GM23338 (cell line): ENCODE measurements at regions not wholly inside any gene's neighbourhood (a gene's known extent, or its start where the extent isn't known, plus 50 kb on each side); places are given as distances from the start of the nearest gene placed in this dataset.

Experiments
- ATAC-seq: fragments of 200-7000 bp; cut with Tn5 transposase; 3 replicates; pipeline ENCODE4 v1.9.1; 2020
- DNase-seq: peaks from one replicate; pipeline ENCODE4 v3.0.0-alpha.2; 2015; ENCODE audit warnings: low spot score
- H2AFZ ChIP-seq: fragments of 200-600 bp; sonication (generic); 2 replicates; pipeline ENCODE4 v1.8.0; 2016; ENCODE audit warnings: antibody characterized with exemption, mild to moderate bottlenecking, moderate library complexity
- H3F3A ChIP-seq: fragments of 200-600 bp; sonication (generic); replicated peaks from 2 replicates; pipeline ENCODE4 v1.8.0; 2017; ENCODE audit warnings: antibody characterized with exemption, mixed run types, low read depth
- H3K27ac ChIP-seq: fragments of 200-600 bp; sonication (generic); 2 replicates; pipeline ENCODE4 v1.6.1; 2016; ENCODE audit warnings: low read depth
- H3K27me3 ChIP-seq: fragments of 200-600 bp; sonication (generic); 2 replicates; pipeline ENCODE4 v1.8.0; 2016; ENCODE audit warnings: mild to moderate bottlenecking, mixed run types, moderate library complexity; ENCODE audit not compliant: insufficient read depth
- H3K36me3 ChIP-seq: fragments of 200-600 bp; sonication (generic); 2 replicates; pipeline ENCODE4 v1.8.0; 2016; ENCODE audit warnings: mild to moderate bottlenecking; ENCODE audit not compliant: insufficient read depth
- H3K4me1 ChIP-seq: fragments of 200-600 bp; sonication (generic); 2 replicates; pipeline ENCODE4 v1.8.0; 2016; ENCODE audit warnings: mild to moderate bottlenecking, moderate library complexity; ENCODE audit not compliant: insufficient read depth
- H3K4me2 ChIP-seq: fragments of 200-600 bp; sonication (generic); 2 replicates; pipeline ENCODE4 v1.7.1; 2017; ENCODE audit warnings: mixed run types
- H3K4me3 ChIP-seq: fragments of 200-600 bp; sonication (generic); 2 replicates; pipeline ENCODE4 v1.6.1; 2016; ENCODE audit warnings: mixed run types
- H3K79me2 ChIP-seq: fragments of 200-600 bp; sonication (generic); replicated peaks from 2 replicates; pipeline ENCODE4 v1.8.0; 2017; ENCODE audit warnings: mild to moderate bottlenecking; ENCODE audit not compliant: insufficient read depth
- H3K9me2 ChIP-seq: fragments of 200-600 bp; sonication (generic); 2 replicates; pipeline ENCODE4 v1.8.0; 2017; ENCODE audit not compliant: insufficient read depth
- H4K20me1 ChIP-seq: fragments of 200-600 bp; sonication (generic); replicated peaks from 2 replicates; pipeline ENCODE4 v1.8.0; 2017; ENCODE audit warnings: mild to moderate bottlenecking; ENCODE audit not compliant: insufficient read depth
- H3K27ac Mint-ChIP-seq: 2 replicates; pipeline ENCODE4 v1.8.0; 2020; ENCODE audit warnings: inconsistent platforms, mild to moderate bottlenecking, moderate library complexity, mixed read lengths
- H3K27me3 Mint-ChIP-seq: 3 replicates; pipeline ENCODE4 v1.8.0; 2022; ENCODE audit warnings: low read depth, mild to moderate bottlenecking, moderate library complexity, mixed read lengths, inconsistent platforms; ENCODE audit not compliant: insufficient read depth, poor library complexity
- H3K36me3 Mint-ChIP-seq: 3 replicates; pipeline ENCODE4 v1.8.0; 2021; ENCODE audit warnings: low read depth, mild to moderate bottlenecking, inconsistent platforms, moderate library complexity, mixed read lengths
- H3K4me1 Mint-ChIP-seq: 3 replicates; pipeline ENCODE4 v1.8.0; 2020; ENCODE audit warnings: mild to moderate bottlenecking, inconsistent platforms, mixed read lengths
- H3K4me3 Mint-ChIP-seq: 3 replicates; pipeline ENCODE4 v1.8.0; 2021; ENCODE audit warnings: moderate library complexity, mild to moderate bottlenecking, inconsistent platforms, mixed read lengths
- H3K9me3 Mint-ChIP-seq: 3 replicates; pipeline ENCODE4 v1.8.0; 2020; ENCODE audit warnings: moderate library complexity, mild to moderate bottlenecking, inconsistent platforms, mixed read lengths
- CREB1 ChIP-seq: fragments of 250-450 bp; sonication (Bioruptor Pico); IDR thresholded peaks from 2 replicates; pipeline ENCODE4 v1.5.0; 2020; ENCODE audit warnings: low read depth, mild to moderate bottlenecking, moderate library complexity
- EZH2phosphoT487 ChIP-seq: fragments of 200-600 bp; sonication (generic); IDR thresholded peaks from one replicate; pipeline ENCODE4 v1.8.1; 2018; ENCODE audit warnings: antibody characterized with exemption; ENCODE audit not compliant: unreplicated experiment
- JUNB ChIP-seq: IDR thresholded peaks from one replicate; pipeline ENCODE4 v1.6.1; 2016; ENCODE audit warnings: antibody characterized with exemption; ENCODE audit not compliant: unreplicated experiment
- NANOG ChIP-seq: IDR thresholded peaks from 2 replicates; pipeline ENCODE4 v1.6.1; 2016; ENCODE audit warnings: antibody characterized with exemption, borderline replicate concordance
- POLR2AphosphoS5 ChIP-seq: IDR thresholded peaks from 2 replicates; pipeline ENCODE4 v1.6.1; 2016; ENCODE audit warnings: antibody characterized with exemption, low read depth
- REST ChIP-seq: IDR thresholded peaks from one replicate; pipeline ENCODE4 v1.6.1; 2018; ENCODE audit warnings: antibody characterized with exemption; ENCODE audit not compliant: unreplicated experiment
- STAT1 ChIP-seq: IDR thresholded peaks from one replicate; pipeline ENCODE4 v1.6.1; 2016; ENCODE audit warnings: antibody characterized with exemption; ENCODE audit not compliant: unreplicated experiment
- ZNF114 ChIP-seq: fragments of 250-450 bp; sonication (Bioruptor Pico); IDR thresholded peaks from 2 replicates; pipeline ENCODE4 v1.5.0; 2020; ENCODE audit warnings: mild to moderate bottlenecking, moderate library complexity
- ZNF331 ChIP-seq: fragments of 250-450 bp; sonication (Bioruptor Pico); IDR thresholded peaks from 2 replicates; pipeline ENCODE4 v1.5.0; 2020; ENCODE audit warnings: low read depth, mild to moderate bottlenecking, moderate library complexity
- TF ChIP-seq, protein P1 (sequence below): fragments of 250-450 bp; sonication (Bioruptor Pico); IDR thresholded peaks from 2 replicates; pipeline ENCODE4 v1.5.0; 2020; ENCODE audit warnings: mild to moderate bottlenecking, moderate library complexity

- Histone ChIP-seq H3K27ac (no peak overlapping the region), H3K79me2 (no peaks in the 10 kb centered on the region), H3K4me1 (no peaks in the 10 kb centered on the region), H4K20me1 (no peaks in the 10 kb centered on the region), H3K36me3 (no peaks in the 10 kb centered on the region), H3K4me2 (no peak overlapping the region), H3F3A (no peaks in the 10 kb centered on the region), H2AFZ (no peak overlapping the region), H3K4me3 (no peak overlapping the region), H3K9me2 (no peaks in the 10 kb centered on the region), H3K27me3 (no peaks in the 10 kb centered on the region)
- H3K36me3 Mint-ChIP-seq, result peaks cover 3% of the 10 kb centered on the region; the same call in 2 of the 3 replicates
- TF ChIP-seq CREB1 (CRISPR knock-in tag) (no peak), NANOG (no peak), STAT1 (no peak), ZNF114 (CRISPR knock-in tag) (no peak), EZH2phosphoT487 (no peak)
- DNase-seq (no peak), ATAC-seq (no peak)
- H3K4me1 Mint-ChIP-seq, result no peaks in the 10 kb centered on the region; the same call in 2 of the 3 replicates
- H3K27me3 Mint-ChIP-seq, result peaks cover 17% of the 10 kb centered on the region
- H3K27ac Mint-ChIP-seq, result no peak overlapping the region
- H3K4me3 Mint-ChIP-seq, result no peak overlapping the region
- peaks cover 17% of the 10 kb centered on the region for H3K9me3 Mint-ChIP-seq
Measured at GRCh38 chr22:44571566-44572413, 73.8 kb upstream of the RTL6 start.

DNA sequence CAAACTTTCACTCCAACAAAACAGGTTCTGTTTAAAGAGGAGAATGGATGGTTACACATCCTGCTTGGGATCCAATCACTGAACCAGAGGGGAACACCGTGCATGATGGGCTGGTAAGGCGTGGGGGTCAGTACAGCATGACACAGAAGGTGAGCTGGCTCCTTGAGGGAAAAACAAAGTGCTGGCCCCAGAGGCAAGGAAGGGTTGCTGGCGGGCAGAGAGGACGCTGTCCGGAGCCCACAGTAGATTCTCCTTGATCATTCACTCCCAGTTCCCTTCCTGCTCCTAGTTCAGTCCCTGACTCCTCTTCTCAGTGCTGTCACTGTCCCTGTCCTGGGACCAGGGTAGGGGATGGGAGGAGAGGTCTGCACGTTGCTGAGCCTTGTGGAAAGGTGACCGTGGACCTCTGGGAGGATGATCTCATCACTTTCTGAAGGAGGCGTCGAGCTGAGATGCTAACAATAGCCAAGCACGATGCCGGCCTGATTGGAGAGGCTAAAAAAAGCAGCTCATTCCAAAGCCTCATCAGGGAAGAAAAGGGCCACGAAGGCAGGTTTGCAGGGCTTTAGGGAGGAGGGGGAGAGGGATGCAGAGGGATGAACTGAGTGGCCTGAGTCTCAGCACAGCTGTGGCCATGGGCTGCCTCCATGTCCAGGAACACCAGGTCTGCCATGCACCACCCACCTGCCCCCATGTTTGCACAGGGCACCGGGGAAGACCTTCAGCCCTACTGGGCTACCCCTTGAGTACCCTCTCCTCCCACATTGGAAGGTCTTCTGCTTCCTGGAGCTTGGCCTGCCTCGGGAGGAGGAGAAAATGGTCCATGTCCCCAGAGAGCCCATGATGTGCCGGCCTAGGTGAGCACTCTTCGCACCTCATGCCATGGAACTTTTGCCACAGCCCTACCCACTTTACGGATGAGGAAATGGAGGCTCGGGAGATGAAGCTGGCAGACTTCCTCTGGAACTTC is 72.7 kb upstream of the RTL6 start:
- no peak for DNase-seq
- Histone ChIP-seq H3K9me2 (no peaks in the 10 kb centered on the region), H3K27ac (no peak overlapping the region), H3F3A (no peaks in the 10 kb centered on the region), H3K4me2 (no peak overlapping the region), H3K4me1 (no peaks in the 10 kb centered on the region), H3K36me3 (no peaks in the 10 kb centered on the region), H3K4me3 (no peak overlapping the region), H2AFZ (no peak overlapping the region), H3K79me2 (no peaks in the 10 kb centered on the region), H3K27me3 (no peaks in the 10 kb centered on the region), H4K20me1 (no peaks in the 10 kb centered on the region)
- Mint-ChIP-seq H3K36me3 (peaks cover 3% of the 10 kb centered on the region; the same call in 2 of the 3 replicates), H3K27ac (no peak overlapping the region), H3K4me3 (no peak overlapping the region), H3K27me3 (peaks cover 10% of the 10 kb centered on the region), H3K9me3 (peaks cover 17% of the 10 kb centered on the region), H3K4me1 (no peaks in the 10 kb centered on the region; the same call in 2 of the 3 replicates)
- no peak for ATAC-seq
- TF ChIP-seq, protein P1, sequence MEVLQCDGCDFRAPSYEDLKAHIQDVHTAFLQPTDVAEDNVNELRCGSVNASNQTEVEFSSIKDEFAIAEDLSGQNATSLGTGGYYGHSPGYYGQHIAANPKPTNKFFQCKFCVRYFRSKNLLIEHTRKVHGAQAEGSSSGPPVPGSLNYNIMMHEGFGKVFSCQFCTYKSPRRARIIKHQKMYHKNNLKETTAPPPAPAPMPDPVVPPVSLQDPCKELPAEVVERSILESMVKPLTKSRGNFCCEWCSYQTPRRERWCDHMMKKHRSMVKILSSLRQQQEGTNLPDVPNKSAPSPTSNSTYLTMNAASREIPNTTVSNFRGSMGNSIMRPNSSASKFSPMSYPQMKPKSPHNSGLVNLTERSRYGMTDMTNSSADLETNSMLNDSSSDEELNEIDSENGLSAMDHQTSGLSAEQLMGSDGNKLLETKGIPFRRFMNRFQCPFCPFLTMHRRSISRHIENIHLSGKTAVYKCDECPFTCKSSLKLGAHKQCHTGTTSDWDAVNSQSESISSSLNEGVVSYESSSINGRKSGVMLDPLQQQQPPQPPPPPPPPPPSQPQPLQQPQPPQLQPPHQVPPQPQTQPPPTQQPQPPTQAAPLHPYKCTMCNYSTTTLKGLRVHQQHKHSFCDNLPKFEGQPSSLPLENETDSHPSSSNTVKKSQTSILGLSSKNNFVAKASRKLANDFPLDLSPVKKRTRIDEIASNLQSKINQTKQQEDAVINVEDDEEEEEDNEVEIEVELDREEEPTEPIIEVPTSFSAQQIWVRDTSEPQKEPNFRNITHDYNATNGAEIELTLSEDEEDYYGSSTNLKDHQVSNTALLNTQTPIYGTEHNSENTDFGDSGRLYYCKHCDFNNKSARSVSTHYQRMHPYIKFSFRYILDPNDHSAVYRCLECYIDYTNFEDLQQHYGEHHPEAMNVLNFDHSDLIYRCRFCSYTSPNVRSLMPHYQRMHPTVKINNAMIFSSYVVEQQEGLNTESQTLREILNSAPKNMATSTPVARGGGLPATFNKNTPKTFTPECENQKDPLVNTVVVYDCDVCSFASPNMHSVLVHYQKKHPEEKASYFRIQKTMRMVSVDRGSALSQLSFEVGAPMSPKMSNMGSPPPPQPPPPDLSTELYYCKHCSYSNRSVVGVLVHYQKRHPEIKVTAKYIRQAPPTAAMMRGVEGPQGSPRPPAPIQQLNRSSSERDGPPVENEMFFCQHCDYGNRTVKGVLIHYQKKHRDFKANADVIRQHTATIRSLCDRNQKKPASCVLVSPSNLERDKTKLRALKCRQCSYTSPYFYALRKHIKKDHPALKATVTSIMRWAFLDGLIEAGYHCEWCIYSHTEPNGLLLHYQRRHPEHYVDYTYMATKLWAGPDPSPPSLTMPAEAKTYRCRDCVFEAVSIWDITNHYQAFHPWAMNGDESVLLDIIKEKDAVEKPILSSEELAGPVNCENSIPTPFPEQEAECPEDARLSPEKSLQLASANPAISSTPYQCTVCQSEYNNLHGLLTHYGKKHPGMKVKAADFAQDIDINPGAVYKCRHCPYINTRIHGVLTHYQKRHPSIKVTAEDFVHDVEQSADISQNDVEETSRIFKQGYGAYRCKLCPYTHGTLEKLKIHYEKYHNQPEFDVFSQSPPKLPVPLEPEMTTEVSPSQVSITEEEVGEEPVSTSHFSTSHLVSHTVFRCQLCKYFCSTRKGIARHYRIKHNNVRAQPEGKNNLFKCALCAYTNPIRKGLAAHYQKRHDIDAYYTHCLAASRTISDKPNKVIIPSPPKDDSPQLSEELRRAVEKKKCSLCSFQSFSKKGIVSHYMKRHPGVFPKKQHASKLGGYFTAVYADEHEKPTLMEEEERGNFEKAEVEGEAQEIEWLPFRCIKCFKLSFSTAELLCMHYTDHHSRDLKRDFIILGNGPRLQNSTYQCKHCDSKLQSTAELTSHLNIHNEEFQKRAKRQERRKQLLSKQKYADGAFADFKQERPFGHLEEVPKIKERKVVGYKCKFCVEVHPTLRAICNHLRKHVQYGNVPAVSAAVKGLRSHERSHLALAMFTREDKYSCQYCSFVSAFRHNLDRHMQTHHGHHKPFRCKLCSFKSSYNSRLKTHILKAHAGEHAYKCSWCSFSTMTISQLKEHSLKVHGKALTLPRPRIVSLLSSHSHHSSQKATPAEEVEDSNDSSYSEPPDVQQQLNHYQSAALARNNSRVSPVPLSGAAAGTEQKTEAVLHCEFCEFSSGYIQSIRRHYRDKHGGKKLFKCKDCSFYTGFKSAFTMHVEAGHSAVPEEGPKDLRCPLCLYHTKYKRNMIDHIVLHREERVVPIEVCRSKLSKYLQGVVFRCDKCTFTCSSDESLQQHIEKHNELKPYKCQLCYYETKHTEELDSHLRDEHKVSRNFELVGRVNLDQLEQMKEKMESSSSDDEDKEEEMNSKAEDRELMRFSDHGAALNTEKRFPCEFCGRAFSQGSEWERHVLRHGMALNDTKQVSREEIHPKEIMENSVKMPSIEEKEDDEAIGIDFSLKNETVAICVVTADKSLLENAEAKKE (CRISPR knock-in tag), result no peak
- TF ChIP-seq REST, result no peak
- no peak for TF ChIP-seq POLR2AphosphoS5
- TF ChIP-seq ZNF331 (CRISPR knock-in tag), result no peak
- no peak for TF ChIP-seq CREB1 (CRISPR knock-in tag)
- TF ChIP-seq ZNF114 (CRISPR knock-in tag), result no peak
- TF ChIP-seq JUNB, result no peak
- TF ChIP-seq NANOG, result no peak
